Kidney epithelial cell (primary cell): ENCODE measurements at regions not wholly inside any gene's neighbourhood (a gene's known extent, or its start where the extent isn't known, plus 50 kb on each side); places are given as distances from the start of the nearest gene placed in this dataset.
A peak's percentile ranks its signal among the peaks of the same experiment; 100 is the strongest.

ENCODE experiments used
- DNase-seq: peaks from one replicate; pipeline ENCODE4 v3.0.0-alpha.2; 2010; ENCODE audit warnings: low read depth
- H3K27me3 ChIP-seq: 2 replicates; pipeline ENCODE4 v1.6.0; 2011; ENCODE audit warnings: low read length; ENCODE audit not compliant: control insufficient read depth, insufficient read depth
- H3K36me3 ChIP-seq: 2 replicates; pipeline ENCODE4 v1.5.1; 2011; ENCODE audit warnings: low read length; ENCODE audit not compliant: control insufficient read depth, insufficient read depth
- H3K4me3 ChIP-seq: 2 replicates; pipeline ENCODE4 v1.5.1; 2011; ENCODE audit warnings: low read depth, mild to moderate bottlenecking, control low read depth, low read length
- TF ChIP-seq, protein P1 (sequence below): IDR thresholded peaks from 2 replicates; pipeline ENCODE4 v1.5.1; 2011; ENCODE audit warnings: mild to moderate bottlenecking, moderate library complexity, low read length, control low read depth, inconsistent platforms; ENCODE audit not compliant: insufficient read depth, poor library complexity, severe bottlenecking

DNA sequence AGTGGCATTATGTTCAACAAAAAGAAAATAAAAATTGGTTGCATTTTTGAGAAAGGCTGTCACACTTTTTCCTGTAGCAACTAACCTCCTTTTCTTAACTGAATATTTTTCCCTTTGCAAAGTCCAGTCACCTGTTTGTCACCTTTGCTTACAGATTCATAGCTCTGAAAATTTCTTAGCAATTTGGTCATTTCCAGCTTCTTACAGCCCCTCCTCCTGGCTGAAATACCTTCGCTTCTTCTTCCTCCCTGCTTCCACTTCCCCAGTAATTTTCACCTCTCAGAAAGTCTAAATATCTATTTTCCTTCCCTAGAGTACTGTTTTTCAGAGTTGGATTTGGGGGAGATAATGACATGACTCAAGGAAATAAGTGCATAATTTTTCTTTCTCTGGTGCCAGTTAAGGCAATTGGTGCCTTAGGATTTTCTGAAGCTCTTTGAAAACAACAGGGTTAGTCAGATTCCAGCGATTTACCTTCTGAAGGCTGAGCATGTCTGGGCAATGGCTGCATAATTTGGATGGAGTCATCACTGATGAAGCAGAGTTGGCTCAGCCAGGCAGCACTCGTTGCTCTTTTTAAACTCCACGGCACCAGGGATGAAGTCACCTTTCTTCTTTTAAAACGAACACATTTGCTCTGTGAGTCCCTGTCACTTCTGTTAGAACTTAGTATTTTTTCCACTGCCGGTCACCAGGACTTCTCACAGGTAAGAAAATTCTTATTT is 62.1 kb upstream of the AMOTL1 start:
- DNase-seq = peak; percentile 16
- H3K4me3 ChIP-seq = no peak overlapping the region
- no peaks in the 10 kb centered on the region for H3K27me3 ChIP-seq
- H3K36me3 ChIP-seq = no peaks in the 10 kb centered on the region
- TF ChIP-seq, protein P1, sequence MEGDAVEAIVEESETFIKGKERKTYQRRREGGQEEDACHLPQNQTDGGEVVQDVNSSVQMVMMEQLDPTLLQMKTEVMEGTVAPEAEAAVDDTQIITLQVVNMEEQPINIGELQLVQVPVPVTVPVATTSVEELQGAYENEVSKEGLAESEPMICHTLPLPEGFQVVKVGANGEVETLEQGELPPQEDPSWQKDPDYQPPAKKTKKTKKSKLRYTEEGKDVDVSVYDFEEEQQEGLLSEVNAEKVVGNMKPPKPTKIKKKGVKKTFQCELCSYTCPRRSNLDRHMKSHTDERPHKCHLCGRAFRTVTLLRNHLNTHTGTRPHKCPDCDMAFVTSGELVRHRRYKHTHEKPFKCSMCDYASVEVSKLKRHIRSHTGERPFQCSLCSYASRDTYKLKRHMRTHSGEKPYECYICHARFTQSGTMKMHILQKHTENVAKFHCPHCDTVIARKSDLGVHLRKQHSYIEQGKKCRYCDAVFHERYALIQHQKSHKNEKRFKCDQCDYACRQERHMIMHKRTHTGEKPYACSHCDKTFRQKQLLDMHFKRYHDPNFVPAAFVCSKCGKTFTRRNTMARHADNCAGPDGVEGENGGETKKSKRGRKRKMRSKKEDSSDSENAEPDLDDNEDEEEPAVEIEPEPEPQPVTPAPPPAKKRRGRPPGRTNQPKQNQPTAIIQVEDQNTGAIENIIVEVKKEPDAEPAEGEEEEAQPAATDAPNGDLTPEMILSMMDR = no peak

DNA sequence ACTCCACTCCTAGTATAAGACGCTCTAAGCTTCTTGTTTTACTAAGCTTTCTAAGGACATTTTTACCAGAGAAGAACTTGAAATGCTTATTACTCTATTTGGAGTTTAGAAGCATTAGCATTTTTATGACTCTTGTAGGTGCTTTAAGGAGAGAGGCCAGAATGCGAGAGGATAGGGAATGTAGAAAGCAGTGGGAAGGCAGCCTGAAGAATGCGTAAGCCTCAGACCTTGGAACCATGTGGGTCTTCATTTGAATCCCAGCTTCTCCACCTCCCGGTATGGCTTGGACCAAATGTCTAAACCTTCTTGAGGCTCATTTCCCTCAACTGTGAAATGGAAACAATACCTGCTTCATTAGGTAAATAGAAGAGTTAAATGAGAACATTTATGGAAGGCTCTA is 60.0 kb upstream of the AMOTL1 start:
- no peak for DNase-seq
- TF ChIP-seq, protein P1 = no peak
- H3K27me3 ChIP-seq = no peaks in the 10 kb centered on the region
- no peaks in the 10 kb centered on the region for H3K36me3 ChIP-seq
- H3K4me3 ChIP-seq = no peak overlapping the region

DNA sequence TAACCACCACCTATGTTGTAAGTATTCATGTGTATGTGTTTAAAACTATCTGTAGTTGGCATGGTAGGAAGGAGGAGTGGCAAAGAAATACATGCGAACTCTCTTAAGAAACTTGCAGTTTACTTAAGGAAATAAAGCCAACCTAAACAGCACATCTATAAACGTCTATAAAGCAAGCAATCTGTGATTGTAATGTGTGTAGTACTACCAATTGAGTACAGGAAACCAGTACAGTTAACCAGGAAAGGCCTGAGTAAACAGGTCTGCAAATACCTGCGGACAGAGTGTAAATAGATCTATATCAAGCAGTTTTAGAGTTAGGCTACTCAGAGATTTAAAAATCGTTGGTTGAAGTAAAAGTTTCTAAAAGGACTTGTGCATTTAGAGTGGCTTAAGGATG is 59.5 kb upstream of the AMOTL1 start:
- H3K36me3 ChIP-seq = no peaks in the 10 kb centered on the region
- no peaks in the 10 kb centered on the region for H3K27me3 ChIP-seq
- TF ChIP-seq, protein P1 = no peak
- DNase-seq = no peak
- H3K4me3 ChIP-seq = no peak overlapping the region

DNA sequence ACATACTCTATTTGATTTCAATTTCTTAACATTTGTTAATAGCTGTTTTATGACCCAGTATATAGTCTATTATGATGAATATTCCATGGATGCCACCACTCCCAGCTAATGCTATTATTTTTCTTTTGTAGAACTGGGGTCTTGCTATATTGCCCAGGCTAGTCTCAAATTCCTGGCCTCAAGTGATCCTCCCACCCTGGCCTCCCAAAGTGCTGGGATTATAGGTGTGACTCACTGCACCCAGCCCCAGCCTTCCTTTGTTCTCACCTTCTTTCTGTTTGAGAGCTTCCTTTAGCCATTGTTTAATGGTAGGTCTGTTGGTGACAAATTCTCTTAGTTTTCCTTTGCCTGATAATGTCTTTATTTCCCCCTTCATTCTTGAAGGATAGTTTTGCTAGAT is 52.9 kb upstream of the AMOTL1 start:
- H3K27me3 ChIP-seq = no peaks in the 10 kb centered on the region
- H3K36me3 ChIP-seq = no peaks in the 10 kb centered on the region
- DNase-seq = no peak
- TF ChIP-seq, protein P1 = no peak
- H3K4me3 ChIP-seq = no peak overlapping the region

DNA sequence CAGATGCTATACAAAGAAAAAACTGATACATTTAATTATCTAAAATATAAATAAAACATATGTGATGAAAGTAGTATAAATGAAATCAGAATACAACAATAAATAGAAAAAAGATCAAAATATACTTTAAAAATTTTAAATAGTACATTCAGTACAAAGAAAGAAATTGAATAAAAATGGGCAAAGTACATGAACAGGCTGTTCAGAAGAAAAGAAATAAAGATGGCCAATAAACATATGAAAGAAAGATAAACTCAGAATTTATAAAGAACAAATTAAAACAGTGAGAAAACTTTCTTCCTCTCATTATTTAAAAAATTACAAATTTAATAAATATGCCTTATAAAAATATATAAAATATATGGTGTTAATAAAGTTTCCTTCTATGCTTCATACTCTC is 50.5 kb upstream of the AMOTL1 start:
- TF ChIP-seq, protein P1 = no peak
- DNase-seq = no peak
- Histone ChIP-seq H3K27me3 (no peaks in the 10 kb centered on the region), H3K36me3 (no peaks in the 10 kb centered on the region), H3K4me3 (no peak overlapping the region)
